WTC11 (cell line): ENCODE measurements at regions not wholly inside any gene's neighbourhood (a gene's known extent, or its start where the extent isn't known, plus 50 kb on each side); places are given as distances from the start of the nearest gene placed in this dataset.

Experiments
- ATAC-seq: fragments of 200-7000 bp; cut with Tn5 transposase; 2 replicates; pipeline ENCODE4 v1.10.0; 2021; ENCODE audit warnings: mild to moderate bottlenecking, moderate library complexity
- CTCF ChIA-PET: fragments of 300-600 bp; sonication (Branson Sonifier 250); formaldehyde crosslinking; loops from one replicate; lab custom pipeline; 2021; ENCODE audit warnings: antibody characterized with exemption; lab: Charles Lee
- POLR2A ChIA-PET: fragments of 350-600 bp; sonication (Branson Sonifier 250); formaldehyde crosslinking; loops from one replicate; lab custom pipeline; 2021; ENCODE audit warnings: antibody characterized with exemption; lab: Charles Lee
- DNase-seq: peaks from one replicate; pipeline ENCODE4 v3.0.0; 2021; ENCODE audit warnings: low spot score
- H3K27ac Mint-ChIP-seq: 2 replicates; pipeline ENCODE4 v1.8.0; 2021; ENCODE audit warnings: mixed read lengths
- H3K27me3 Mint-ChIP-seq: 2 replicates; pipeline ENCODE4 v1.8.0; 2021; ENCODE audit warnings: low read depth, mild to moderate bottlenecking, moderate library complexity, mixed read lengths
- H3K36me3 Mint-ChIP-seq: 2 replicates; pipeline ENCODE4 v1.8.0; 2021; ENCODE audit warnings: mixed read lengths
- H3K4me1 Mint-ChIP-seq: 2 replicates; pipeline ENCODE4 v1.8.0; 2022; ENCODE audit warnings: mixed read lengths
- H3K4me3 Mint-ChIP-seq: 2 replicates; pipeline ENCODE4 v1.8.0; 2021; ENCODE audit warnings: mild to moderate bottlenecking, moderate library complexity, mixed read lengths
- H3K9me3 Mint-ChIP-seq: 2 replicates; pipeline ENCODE4 v1.8.0; 2021; ENCODE audit warnings: mixed read lengths
- CBFB ChIP-seq: sonication (generic); formaldehyde crosslinking; IDR thresholded peaks from 2 replicates; pipeline ENCODE4 v1.8.1; 2022; ENCODE audit warnings: mild to moderate bottlenecking, low read depth, missing genetic modification reagents
- E2F1 ChIP-seq: sonication (generic); formaldehyde crosslinking; IDR thresholded peaks from 2 replicates; pipeline ENCODE4 v1.8.0; 2022; ENCODE audit warnings: mild to moderate bottlenecking, missing genetic modification reagents
- FOXJ3 ChIP-seq: sonication (generic); formaldehyde crosslinking; IDR thresholded peaks from 2 replicates; pipeline ENCODE4 v1.9.0; 2021; ENCODE audit warnings: missing genetic modification reagents, mild to moderate bottlenecking, borderline replicate concordance
- FOXK1 ChIP-seq: sonication (generic); formaldehyde crosslinking; IDR thresholded peaks from 2 replicates; pipeline ENCODE4 v1.8.0; 2022; ENCODE audit warnings: mild to moderate bottlenecking, moderate library complexity, missing genetic modification reagents
- HMGA2 ChIP-seq: fragments of 250-450 bp; sonication (Bioruptor Pico); IDR thresholded peaks from 2 replicates; pipeline ENCODE4 v1.4.0; 2021; ENCODE audit warnings: mild to moderate bottlenecking, moderate library complexity
- KAT7 ChIP-seq: sonication (generic); formaldehyde crosslinking; IDR thresholded peaks from 2 replicates; pipeline ENCODE4 v1.8.1; 2023; ENCODE audit warnings: missing genetic modification reagents, mild to moderate bottlenecking, borderline replicate concordance
- MYBL2 ChIP-seq: sonication (generic); formaldehyde crosslinking; IDR thresholded peaks from 2 replicates; pipeline ENCODE4 v1.8.1; 2023; ENCODE audit warnings: mild to moderate bottlenecking, moderate library complexity, missing genetic modification reagents
- NFATC4 ChIP-seq: fragments of 250-450 bp; sonication (Bioruptor Pico); IDR thresholded peaks from 2 replicates; pipeline ENCODE4 v1.9.0; 2021; ENCODE audit warnings: mild to moderate bottlenecking
- NR2C2 ChIP-seq: sonication (generic); formaldehyde crosslinking; IDR thresholded peaks from 2 replicates; pipeline ENCODE4 v1.8.0; 2022; ENCODE audit warnings: mild to moderate bottlenecking, missing genetic modification reagents
- SMAD4 ChIP-seq: sonication (generic); formaldehyde crosslinking; IDR thresholded peaks from 2 replicates; pipeline ENCODE4 v1.8.0; 2022; ENCODE audit warnings: mild to moderate bottlenecking, missing genetic modification reagents
- STAT6 ChIP-seq: sonication (generic); formaldehyde crosslinking; conservative IDR thresholded peaks from 2 replicates; pipeline ENCODE4 v1.8.1; 2023; ENCODE audit warnings: mild to moderate bottlenecking, low read depth, missing genetic modification reagents, moderate library complexity
- TEAD1 ChIP-seq: sonication (generic); formaldehyde crosslinking; IDR thresholded peaks from 2 replicates; pipeline ENCODE4 v1.8.0; 2022; ENCODE audit warnings: mild to moderate bottlenecking, missing genetic modification reagents
- ZBTB43 ChIP-seq: sonication (generic); formaldehyde crosslinking; IDR thresholded peaks from 2 replicates; pipeline ENCODE4 v1.8.1; 2023; ENCODE audit warnings: mild to moderate bottlenecking, missing genetic modification reagents
- TF ChIP-seq, protein P1 (sequence below): sonication (generic); formaldehyde crosslinking; IDR thresholded peaks from 2 replicates; pipeline ENCODE4 v1.8.0; 2023; ENCODE audit warnings: mild to moderate bottlenecking, missing genetic modification reagents
- TF ChIP-seq, protein P2 (sequence below): fragments of 250-450 bp; sonication (Bioruptor Pico); conservative IDR thresholded peaks from 2 replicates; pipeline ENCODE4 v1.9.0; 2021; ENCODE audit warnings: mild to moderate bottlenecking
- TF ChIP-seq, protein P3 (sequence below): sonication (generic); formaldehyde crosslinking; IDR thresholded peaks from 2 replicates; pipeline ENCODE4 v1.8.1; 2022; ENCODE audit warnings: low read depth, mild to moderate bottlenecking, moderate library complexity, missing genetic modification reagents, borderline replicate concordance
- TF ChIP-seq, protein P4 (sequence below): fragments of 250-450 bp; sonication (Bioruptor Pico); IDR thresholded peaks from 2 replicates; pipeline ENCODE4 v2.1.2; 2022; ENCODE audit warnings: mild to moderate bottlenecking, moderate library complexity
- TF ChIP-seq, protein P5 (sequence below): sonication (generic); formaldehyde crosslinking; IDR thresholded peaks from 2 replicates; pipeline ENCODE4 v1.8.1; 2022; ENCODE audit warnings: low read depth, missing genetic modification reagents, borderline replicate concordance
- TF ChIP-seq, protein P6 (sequence below): sonication (generic); formaldehyde crosslinking; conservative IDR thresholded peaks from 2 replicates; pipeline ENCODE4 v1.8.1; 2022; ENCODE audit warnings: mild to moderate bottlenecking, missing genetic modification reagents

- TF ChIP-seq FOXK1 (CRISPR knock-in tag) (no peak), STAT6 (CRISPR knock-in tag) (no peak), FOXJ3 (CRISPR knock-in tag) (no peak), TEAD1 (CRISPR knock-in tag) (no peak), NR2C2 (CRISPR knock-in tag) (no peak), KAT7 (no peak), SMAD4 (CRISPR knock-in tag) (no peak)
These were observed 175.7 kb downstream of the ALDH8A1 start (continued) for GRCh38 chr6:134774201-134774638.

DNA sequence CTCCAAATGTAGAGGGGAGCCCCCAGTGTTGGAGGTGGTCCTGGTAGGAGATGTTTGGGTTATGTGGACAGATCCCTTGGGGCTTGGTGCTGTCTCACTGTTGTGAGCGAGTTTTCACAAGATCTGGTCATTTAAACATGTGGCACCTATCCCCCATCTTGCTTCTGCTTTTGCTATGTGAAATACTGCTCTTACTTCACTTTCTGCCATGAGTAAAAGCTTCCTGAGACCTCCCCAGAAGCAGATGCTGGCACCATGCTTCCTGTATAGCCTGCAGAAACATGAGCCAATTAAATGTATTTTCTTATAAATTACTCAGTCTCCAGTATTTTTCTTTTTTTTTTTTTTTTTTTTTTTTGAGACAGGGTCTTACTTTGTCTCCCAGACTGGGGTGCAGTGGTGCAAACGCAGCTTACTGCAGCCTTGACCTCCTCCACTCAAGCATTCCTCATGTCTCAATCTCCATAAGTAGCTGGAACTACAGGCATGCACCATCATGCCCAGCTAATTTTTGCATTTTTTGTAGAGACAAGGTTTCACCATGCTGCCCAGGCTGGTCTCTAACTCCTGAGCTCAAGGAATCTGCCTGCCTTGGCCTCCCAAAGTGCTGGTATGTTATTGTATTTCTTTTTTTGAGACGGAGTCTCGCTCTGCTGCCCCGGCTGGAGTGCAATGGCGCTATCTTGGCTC, 177.1 kb downstream of the ALDH8A1 start:
- POLR2A ChIA-PET: no interaction called here
- no peak for TF ChIP-seq FOXK1 (CRISPR knock-in tag)
- TF ChIP-seq ZBTB43: no peak
- no peak for TF ChIP-seq CBFB (CRISPR knock-in tag)
- TF ChIP-seq, protein P1, sequence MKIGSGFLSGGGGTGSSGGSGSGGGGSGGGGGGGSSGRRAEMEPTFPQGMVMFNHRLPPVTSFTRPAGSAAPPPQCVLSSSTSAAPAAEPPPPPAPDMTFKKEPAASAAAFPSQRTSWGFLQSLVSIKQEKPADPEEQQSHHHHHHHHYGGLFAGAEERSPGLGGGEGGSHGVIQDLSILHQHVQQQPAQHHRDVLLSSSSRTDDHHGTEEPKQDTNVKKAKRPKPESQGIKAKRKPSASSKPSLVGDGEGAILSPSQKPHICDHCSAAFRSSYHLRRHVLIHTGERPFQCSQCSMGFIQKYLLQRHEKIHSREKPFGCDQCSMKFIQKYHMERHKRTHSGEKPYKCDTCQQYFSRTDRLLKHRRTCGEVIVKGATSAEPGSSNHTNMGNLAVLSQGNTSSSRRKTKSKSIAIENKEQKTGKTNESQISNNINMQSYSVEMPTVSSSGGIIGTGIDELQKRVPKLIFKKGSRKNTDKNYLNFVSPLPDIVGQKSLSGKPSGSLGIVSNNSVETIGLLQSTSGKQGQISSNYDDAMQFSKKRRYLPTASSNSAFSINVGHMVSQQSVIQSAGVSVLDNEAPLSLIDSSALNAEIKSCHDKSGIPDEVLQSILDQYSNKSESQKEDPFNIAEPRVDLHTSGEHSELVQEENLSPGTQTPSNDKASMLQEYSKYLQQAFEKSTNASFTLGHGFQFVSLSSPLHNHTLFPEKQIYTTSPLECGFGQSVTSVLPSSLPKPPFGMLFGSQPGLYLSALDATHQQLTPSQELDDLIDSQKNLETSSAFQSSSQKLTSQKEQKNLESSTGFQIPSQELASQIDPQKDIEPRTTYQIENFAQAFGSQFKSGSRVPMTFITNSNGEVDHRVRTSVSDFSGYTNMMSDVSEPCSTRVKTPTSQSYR: no peak
- no peak for TF ChIP-seq NFATC4 (CRISPR knock-in tag)
- TF ChIP-seq, protein P2, sequence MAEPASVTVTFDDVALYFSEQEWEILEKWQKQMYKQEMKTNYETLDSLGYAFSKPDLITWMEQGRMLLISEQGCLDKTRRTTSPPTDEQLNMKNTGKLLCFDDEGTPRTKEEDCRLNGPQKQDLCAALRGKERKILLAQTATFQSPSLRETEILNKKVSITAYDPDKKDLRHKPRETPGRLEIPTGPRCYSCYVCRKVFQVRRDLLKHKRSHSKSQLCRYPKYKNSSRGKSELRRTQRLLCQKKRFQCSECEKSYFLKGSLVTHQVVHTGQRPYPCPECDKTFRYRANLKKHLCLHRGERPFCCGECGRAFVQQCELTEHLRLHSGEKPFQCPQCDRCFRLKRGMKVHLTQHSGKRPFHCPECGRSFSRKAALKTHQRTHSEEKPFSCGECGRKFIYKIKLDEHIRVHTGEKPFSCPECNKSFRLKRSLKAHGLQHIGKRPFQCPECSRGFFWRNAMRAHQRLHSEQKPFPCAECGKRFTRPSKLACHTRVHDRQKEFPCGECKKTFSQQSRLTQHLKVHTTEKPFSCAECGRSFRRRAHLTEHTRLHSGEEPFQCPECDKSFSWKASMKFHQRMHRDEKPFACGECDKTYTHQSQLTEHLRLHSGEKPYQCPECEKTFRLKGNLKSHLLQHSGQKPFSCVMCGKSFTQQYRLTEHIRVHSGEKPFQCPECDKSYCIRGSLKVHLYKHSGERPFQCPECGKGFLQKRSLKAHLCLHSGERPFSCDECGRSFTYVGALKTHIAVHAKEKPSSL (CRISPR knock-in tag): no peak
- TF ChIP-seq, protein P3, sequence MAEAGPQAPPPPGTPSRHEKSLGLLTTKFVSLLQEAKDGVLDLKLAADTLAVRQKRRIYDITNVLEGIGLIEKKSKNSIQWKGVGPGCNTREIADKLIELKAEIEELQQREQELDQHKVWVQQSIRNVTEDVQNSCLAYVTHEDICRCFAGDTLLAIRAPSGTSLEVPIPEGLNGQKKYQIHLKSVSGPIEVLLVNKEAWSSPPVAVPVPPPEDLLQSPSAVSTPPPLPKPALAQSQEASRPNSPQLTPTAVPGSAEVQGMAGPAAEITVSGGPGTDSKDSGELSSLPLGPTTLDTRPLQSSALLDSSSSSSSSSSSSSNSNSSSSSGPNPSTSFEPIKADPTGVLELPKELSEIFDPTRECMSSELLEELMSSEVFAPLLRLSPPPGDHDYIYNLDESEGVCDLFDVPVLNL: no peak
- TF ChIP-seq, protein P4, sequence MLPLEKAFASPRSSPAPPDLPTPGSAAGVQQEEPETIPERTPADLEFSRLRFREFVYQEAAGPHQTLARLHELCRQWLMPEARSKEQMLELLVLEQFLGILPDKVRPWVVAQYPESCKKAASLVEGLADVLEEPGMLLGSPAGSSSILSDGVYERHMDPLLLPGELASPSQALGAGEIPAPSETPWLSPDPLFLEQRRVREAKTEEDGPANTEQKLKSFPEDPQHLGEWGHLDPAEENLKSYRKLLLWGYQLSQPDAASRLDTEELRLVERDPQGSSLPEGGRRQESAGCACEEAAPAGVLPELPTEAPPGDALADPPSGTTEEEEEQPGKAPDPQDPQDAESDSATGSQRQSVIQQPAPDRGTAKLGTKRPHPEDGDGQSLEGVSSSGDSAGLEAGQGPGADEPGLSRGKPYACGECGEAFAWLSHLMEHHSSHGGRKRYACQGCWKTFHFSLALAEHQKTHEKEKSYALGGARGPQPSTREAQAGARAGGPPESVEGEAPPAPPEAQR (CRISPR knock-in tag): no peak
- no peak for TF ChIP-seq E2F1 (CRISPR knock-in tag)
- TF ChIP-seq MYBL2 (CRISPR knock-in tag): no peak
- TF ChIP-seq, protein P5, sequence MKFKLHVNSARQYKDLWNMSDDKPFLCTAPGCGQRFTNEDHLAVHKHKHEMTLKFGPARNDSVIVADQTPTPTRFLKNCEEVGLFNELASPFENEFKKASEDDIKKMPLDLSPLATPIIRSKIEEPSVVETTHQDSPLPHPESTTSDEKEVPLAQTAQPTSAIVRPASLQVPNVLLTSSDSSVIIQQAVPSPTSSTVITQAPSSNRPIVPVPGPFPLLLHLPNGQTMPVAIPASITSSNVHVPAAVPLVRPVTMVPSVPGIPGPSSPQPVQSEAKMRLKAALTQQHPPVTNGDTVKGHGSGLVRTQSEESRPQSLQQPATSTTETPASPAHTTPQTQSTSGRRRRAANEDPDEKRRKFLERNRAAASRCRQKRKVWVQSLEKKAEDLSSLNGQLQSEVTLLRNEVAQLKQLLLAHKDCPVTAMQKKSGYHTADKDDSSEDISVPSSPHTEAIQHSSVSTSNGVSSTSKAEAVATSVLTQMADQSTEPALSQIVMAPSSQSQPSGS (CRISPR knock-in tag): no peak
- no peak for TF ChIP-seq HMGA2 (CRISPR knock-in tag)
- TF ChIP-seq, protein P6, sequence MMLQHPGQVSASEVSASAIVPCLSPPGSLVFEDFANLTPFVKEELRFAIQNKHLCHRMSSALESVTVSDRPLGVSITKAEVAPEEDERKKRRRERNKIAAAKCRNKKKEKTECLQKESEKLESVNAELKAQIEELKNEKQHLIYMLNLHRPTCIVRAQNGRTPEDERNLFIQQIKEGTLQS: no peak

More for the DNA sequence above, 177.1 kb downstream of the ALDH8A1 start:
- Mint-ChIP-seq H3K4me1 (peaks cover 10% of the 10 kb centered on the region), H3K27ac (no peak overlapping the region), H3K36me3 (peaks cover 13% of the 10 kb centered on the region), H3K9me3 (peaks cover 15% of the 10 kb centered on the region), H3K27me3 (no peaks in the 10 kb centered on the region), H3K4me3 (no peak overlapping the region)
- CTCF ChIA-PET: no interaction called here
- DNase-seq (no peak), ATAC-seq (no peak)
